ENCODE measurements at regions not wholly inside any gene's neighbourhood (a gene's known extent, or its start where the extent isn't known, plus 50 kb on each side); places are given as distances from the start of the nearest gene placed in this dataset.

DNA sequence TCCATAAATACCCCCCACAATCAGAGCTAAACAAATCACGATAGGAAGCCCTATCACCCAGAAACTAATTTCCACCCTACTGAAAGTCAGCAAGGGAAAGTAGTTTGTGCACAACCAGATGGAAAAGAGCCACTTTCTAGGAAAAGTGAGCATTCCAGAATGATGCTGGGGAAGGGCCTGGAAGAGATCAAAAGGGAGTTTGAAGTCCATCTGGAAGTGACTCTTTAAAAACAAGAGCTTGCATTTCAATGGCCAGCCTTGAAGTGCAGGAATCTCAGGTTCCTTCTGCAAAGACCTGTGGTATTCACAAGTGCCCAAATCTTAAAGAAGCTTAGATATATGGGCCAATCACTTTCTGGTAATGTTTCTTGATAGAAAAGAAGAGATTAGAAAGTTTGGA, 97.0 kb upstream of the LDB2 start:
- TF ChIP-seq, protein P1, sequence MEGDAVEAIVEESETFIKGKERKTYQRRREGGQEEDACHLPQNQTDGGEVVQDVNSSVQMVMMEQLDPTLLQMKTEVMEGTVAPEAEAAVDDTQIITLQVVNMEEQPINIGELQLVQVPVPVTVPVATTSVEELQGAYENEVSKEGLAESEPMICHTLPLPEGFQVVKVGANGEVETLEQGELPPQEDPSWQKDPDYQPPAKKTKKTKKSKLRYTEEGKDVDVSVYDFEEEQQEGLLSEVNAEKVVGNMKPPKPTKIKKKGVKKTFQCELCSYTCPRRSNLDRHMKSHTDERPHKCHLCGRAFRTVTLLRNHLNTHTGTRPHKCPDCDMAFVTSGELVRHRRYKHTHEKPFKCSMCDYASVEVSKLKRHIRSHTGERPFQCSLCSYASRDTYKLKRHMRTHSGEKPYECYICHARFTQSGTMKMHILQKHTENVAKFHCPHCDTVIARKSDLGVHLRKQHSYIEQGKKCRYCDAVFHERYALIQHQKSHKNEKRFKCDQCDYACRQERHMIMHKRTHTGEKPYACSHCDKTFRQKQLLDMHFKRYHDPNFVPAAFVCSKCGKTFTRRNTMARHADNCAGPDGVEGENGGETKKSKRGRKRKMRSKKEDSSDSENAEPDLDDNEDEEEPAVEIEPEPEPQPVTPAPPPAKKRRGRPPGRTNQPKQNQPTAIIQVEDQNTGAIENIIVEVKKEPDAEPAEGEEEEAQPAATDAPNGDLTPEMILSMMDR (IDR thresholded peaks at IDR 0.05; ENCODE audit: low read depth, low read length) = no peak
- TF ChIP-seq POLR2A (IDR thresholded peaks at IDR 0.05; ENCODE audit: extremely low read depth, insufficient read length) = no peak
- TF ChIP-seq MAX (IDR thresholded peaks at IDR 0.05; ENCODE audit: low read depth, low read length) = no peak
